Activated T-helper 1 cell treated with anti-CD3 and anti-CD28 coated beads, Interleukin-2, amount 50 U/mL, for 16 hours (primary cell): ENCODE measurements at regions not wholly inside any gene's neighbourhood (a gene's known extent, or its start where the extent isn't known, plus 50 kb on each side); places are given as distances from the start of the nearest gene placed in this dataset.

ENCODE experiments used
- DNase-seq, 2 donors: peaks; one replicate each; pipeline ENCODE4 v3.0.0-alpha.2; 2020; ENCODE audit warnings: low read depth in 1 of 2, low spot score in 1 of 2

GRCh38 chr14:30484201-30484600 lies 74.8 kb upstream of the G2E3 start:
- no peak for DNase-seq

DNA sequence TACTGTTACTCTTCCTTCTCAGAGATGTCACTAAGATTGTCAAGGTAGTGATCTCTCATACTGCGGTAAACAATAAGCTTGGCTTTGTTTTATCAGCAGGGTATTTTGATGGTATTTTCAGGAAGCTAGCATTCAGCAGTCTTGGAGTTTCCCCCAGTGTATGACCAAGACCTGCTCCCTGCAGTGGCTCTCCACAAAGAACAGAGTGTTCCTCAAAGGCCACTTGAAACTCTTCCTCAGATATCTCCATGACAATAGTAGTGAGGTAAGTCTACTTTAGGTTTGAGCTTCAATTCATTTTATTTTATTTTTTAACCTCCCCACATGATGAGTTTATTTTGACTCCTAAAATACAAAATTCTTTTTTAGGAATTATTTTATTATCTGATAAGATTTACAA lies 74.0 kb upstream of the G2E3 start:
- DNase-seq = no peak

DNA sequence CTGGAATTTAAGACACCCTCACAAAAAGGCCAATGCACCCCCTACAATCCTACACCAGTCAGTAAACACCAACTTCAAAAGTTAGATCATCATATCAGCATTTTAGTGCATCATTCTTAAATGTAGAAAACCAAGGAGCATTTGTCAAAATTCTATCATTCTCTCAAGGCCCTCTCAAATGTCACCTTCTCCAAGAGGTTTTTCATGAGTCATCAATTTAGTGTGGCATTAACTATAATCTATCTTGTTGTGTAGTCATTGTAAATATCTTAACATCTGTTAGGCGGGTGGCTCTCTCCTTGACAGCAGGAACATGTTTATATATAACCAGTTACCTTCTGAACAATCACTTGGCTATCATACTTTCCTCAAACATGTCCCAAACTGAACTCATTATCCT lies 62.1 kb upstream of the G2E3 start:
- DNase-seq = no peak

DNA sequence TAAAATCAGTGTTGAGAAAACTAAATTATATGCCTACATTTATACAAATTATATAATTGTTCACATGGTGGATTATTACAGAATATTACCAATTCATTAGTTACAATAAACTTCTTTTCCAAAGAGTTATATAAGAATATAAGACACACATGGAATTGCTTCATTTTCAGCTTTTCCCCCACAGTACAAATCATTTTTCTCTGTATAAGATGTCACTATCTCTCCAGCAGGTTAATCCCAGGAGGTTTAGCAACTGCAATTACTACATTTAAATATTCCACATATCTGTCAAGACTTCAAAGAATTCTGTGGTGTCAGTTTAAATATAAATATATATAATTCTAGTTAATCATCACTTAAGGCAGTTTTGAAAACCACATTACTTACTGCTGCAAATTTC lies 59.6 kb upstream of the G2E3 start:
- DNase-seq = no peak

DNA sequence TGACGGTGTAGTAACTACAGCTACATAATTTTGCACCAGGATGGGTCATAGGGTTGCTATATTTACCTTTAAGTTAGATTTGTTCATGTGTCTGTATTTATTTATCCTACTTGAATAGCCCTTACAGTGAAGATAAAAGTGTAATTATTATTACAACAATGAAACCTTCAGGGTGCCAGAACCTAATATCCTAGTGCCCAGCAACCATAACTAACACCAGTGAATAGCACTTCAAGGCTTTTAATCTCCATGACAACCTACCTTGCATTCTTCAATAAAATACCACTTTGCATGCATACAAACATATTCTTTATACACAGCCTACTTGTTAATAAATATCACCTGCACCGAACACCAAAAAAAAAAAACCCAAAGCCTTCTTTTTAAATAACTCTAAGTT lies 58.7 kb upstream of the G2E3 start:
- DNase-seq = no peak

DNA sequence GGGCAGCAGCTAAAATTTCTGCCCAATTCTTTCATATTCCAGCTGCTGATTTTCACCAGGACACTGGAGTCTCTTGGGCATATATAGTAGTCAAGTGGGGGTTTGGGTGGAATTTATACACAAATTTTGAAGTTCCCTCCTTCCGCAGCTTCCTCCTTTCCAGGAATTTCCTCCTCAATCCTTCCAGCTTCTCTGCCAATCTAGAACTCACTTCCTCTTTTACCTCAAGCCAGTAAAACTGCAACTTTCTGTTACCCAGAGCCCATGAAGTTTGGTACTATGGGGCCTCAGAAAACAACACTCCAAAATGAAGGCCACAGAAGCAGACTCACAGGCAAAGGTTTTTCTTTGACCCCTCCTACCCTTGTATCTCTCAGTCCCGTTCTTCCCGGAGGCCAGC lies 51.7 kb upstream of the G2E3 start:
- no peak for DNase-seq
